ENCODE measurements at regions not wholly inside any gene's neighbourhood (a gene's known extent, or its start where the extent isn't known, plus 50 kb on each side); places are given as distances from the start of the nearest gene placed in this dataset.

GRCh38 chr11:131095511-131096185, 179.4 kb upstream of the SNX19 start:
- Histone ChIP-seq H3K36me3 (ENCODE audit: control insufficient read depth, insufficient read depth, low read length) (no peaks in the 10 kb centered on the region), H3K4me3 (replicated peaks; ENCODE audit: low read depth, low read length) (no peak overlapping the region), H3K27me3 (replicated peaks; ENCODE audit: control insufficient read depth, insufficient read depth, low read length) (no peaks in the 10 kb centered on the region; the same call in 1 of the 2 replicates)
- TF ChIP-seq CTCF (IDR thresholded peaks at IDR 0.05; ENCODE audit: insufficient read depth, low read length, poor library complexity, severe bottlenecking) = no peak
- DNase-seq (ENCODE audit: extremely low read depth, insufficient read length) = no peak

GRCh38 chr11:131099013-131099412, 182.7 kb upstream of the SNX19 start:
- DNase-seq (ENCODE audit: extremely low read depth, insufficient read length) = no peak
- Histone ChIP-seq H3K4me3 (replicated peaks; ENCODE audit: low read depth, low read length) (no peak overlapping the region), H3K27me3 (replicated peaks; ENCODE audit: control insufficient read depth, insufficient read depth, low read length) (no peaks in the 10 kb centered on the region; the same call in 1 of the 2 replicates), H3K36me3 (ENCODE audit: control insufficient read depth, insufficient read depth, low read length) (no peaks in the 10 kb centered on the region)
- no peak for TF ChIP-seq CTCF (IDR thresholded peaks at IDR 0.05; ENCODE audit: insufficient read depth, low read length, poor library complexity, severe bottlenecking)

- TF ChIP-seq CTCF (IDR thresholded peaks at IDR 0.05; ENCODE audit: insufficient read depth, low read length, poor library complexity, severe bottlenecking) = no peak
- no peaks in the 10 kb centered on the region; the same call in 1 of the 2 replicates for H3K27me3 ChIP-seq (replicated peaks; ENCODE audit: control insufficient read depth, insufficient read depth, low read length)
- no peak overlapping the region for H3K4me3 ChIP-seq (replicated peaks; ENCODE audit: low read depth, low read length)
- no peaks in the 10 kb centered on the region for H3K36me3 ChIP-seq (ENCODE audit: control insufficient read depth, insufficient read depth, low read length)
- DNase-seq (ENCODE audit: extremely low read depth, insufficient read length) = no peak
These were observed 183.5 kb upstream of the SNX19 start for GRCh38 chr11:131099746-131100145.

GRCh38 chr11:131108760-131109159, 192.5 kb upstream of the SNX19 start:
- Histone ChIP-seq H3K4me3 (replicated peaks; ENCODE audit: low read depth, low read length) (no peak overlapping the region), H3K36me3 (ENCODE audit: control insufficient read depth, insufficient read depth, low read length) (no peaks in the 10 kb centered on the region), H3K27me3 (replicated peaks; ENCODE audit: control insufficient read depth, insufficient read depth, low read length) (no peaks in the 10 kb centered on the region)
- no peak for DNase-seq (ENCODE audit: extremely low read depth, insufficient read length)
- TF ChIP-seq CTCF (IDR thresholded peaks at IDR 0.05; ENCODE audit: insufficient read depth, low read length, poor library complexity, severe bottlenecking) = no peak

GRCh38 chr11:131109257-131109656, 193.0 kb upstream of the SNX19 start:
- TF ChIP-seq CTCF (IDR thresholded peaks at IDR 0.05; ENCODE audit: insufficient read depth, low read length, poor library complexity, severe bottlenecking) = no peak

GRCh38 chr11:131109790-131110189, 193.5 kb upstream of the SNX19 start:
- Histone ChIP-seq H3K4me3 (replicated peaks; ENCODE audit: low read depth, low read length) (no peak overlapping the region), H3K27me3 (replicated peaks; ENCODE audit: control insufficient read depth, insufficient read depth, low read length) (no peaks in the 10 kb centered on the region), H3K36me3 (ENCODE audit: control insufficient read depth, insufficient read depth, low read length) (no peaks in the 10 kb centered on the region)
- no peak for TF ChIP-seq CTCF (IDR thresholded peaks at IDR 0.05; ENCODE audit: insufficient read depth, low read length, poor library complexity, severe bottlenecking)
- DNase-seq (ENCODE audit: extremely low read depth, insufficient read length) = no peak

More at GRCh38 chr11:131109257-131109656, 193.0 kb upstream of the SNX19 start:
- H3K36me3 ChIP-seq (ENCODE audit: control insufficient read depth, insufficient read depth, low read length) = no peaks in the 10 kb centered on the region
- no peak for DNase-seq (ENCODE audit: extremely low read depth, insufficient read length)
- H3K27me3 ChIP-seq (replicated peaks; ENCODE audit: control insufficient read depth, insufficient read depth, low read length) = no peaks in the 10 kb centered on the region
- H3K4me3 ChIP-seq (replicated peaks; ENCODE audit: low read depth, low read length) = no peak overlapping the region

Measured in GM06990 (cell line).